ENCODE measurements at regions not wholly inside any gene's neighbourhood (a gene's known extent, or its start where the extent isn't known, plus 50 kb on each side); places are given as distances from the start of the nearest gene placed in this dataset.

DNA sequence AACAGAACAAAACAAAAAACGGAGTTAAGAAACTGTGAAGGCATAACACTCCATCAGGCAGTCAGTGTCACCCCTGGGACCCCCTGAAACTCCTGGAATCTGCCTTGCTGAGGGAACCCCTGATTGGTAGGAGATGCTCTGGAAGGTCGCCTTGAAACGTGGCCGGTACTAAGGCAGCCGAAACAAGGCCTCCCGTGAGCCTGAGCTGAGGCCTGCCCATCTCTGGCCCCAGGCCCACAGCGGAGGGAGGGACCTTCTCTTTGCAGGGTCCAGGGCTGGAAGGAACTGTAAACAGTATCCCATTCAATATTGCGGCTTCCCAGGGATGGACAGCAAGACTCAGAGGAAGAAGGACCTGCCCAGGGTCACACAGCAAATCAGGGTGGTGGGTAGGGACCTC, 155.7 kb downstream of the INHBB start:
- Histone ChIP-seq H3K4me3 (no peak overlapping the region), H3K36me3 (no peaks in the 10 kb centered on the region), H3K4me1 (peaks cover 25 to 31% of the 10 kb centered on the region in 2 donors), H3K27ac (no peak overlapping the region), H3K9me3 (no peaks in the 10 kb centered on the region), H3K27me3 (no peaks in the 10 kb centered on the region)
- in situ Hi-C loops (cut with MboI; ENCODE audit: low sequenced_read_pairs in 4 of 4), result loop anchor here in 1 of 4 donors (5.0 kb wide), 1 partner anchor 41 kb away; no protein-coding TSS in a partner anchor
- TF ChIP-seq POLR2A (IDR thresholded peaks at IDR 0.05), result no peak
- TF ChIP-seq, protein P1, sequence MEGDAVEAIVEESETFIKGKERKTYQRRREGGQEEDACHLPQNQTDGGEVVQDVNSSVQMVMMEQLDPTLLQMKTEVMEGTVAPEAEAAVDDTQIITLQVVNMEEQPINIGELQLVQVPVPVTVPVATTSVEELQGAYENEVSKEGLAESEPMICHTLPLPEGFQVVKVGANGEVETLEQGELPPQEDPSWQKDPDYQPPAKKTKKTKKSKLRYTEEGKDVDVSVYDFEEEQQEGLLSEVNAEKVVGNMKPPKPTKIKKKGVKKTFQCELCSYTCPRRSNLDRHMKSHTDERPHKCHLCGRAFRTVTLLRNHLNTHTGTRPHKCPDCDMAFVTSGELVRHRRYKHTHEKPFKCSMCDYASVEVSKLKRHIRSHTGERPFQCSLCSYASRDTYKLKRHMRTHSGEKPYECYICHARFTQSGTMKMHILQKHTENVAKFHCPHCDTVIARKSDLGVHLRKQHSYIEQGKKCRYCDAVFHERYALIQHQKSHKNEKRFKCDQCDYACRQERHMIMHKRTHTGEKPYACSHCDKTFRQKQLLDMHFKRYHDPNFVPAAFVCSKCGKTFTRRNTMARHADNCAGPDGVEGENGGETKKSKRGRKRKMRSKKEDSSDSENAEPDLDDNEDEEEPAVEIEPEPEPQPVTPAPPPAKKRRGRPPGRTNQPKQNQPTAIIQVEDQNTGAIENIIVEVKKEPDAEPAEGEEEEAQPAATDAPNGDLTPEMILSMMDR (IDR thresholded peaks at IDR 0.05 in 4 of 5, conservative IDR thresholded peaks at IDR 0.05 in 1 of 5), result no peak
- no peak for ATAC-seq
- DNase-seq, result no peak
- intact Hi-C loops (cut with DNase I; ENCODE audit: low total_unique reads), result no loop called here

DNA sequence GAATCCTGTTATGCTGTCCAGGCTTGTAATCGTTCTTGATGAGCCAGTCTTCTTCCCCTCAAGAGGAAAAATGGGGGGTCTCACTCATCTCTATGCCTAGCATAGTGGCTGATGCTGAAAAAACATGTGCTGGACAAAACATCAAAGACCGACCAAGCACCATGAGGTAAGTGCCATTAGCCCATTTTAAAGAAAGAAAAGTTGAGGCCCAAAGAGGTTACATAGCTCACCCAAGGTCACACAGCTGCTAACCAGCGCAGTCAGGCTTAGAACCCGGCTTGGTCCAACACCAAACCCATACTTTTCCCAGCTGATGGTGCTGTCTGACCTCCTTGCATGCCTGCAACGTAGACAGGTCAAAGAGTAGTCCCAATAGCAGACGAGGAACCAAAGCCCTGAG, 156.4 kb downstream of the INHBB start:
- H3K4me1 ChIP-seq, result peaks cover 25 to 31% of the 10 kb centered on the region in 2 donors
- DNase-seq (no peak), ATAC-seq (no peak)
- TF ChIP-seq, protein P1 (IDR thresholded peaks at IDR 0.05 in 4 of 5, conservative IDR thresholded peaks at IDR 0.05 in 1 of 5), result no peak
- no peak for TF ChIP-seq POLR2A (IDR thresholded peaks at IDR 0.05)
- no peak overlapping the region for H3K4me3 ChIP-seq
- H3K27ac ChIP-seq, result peak overlapping the region in 1 of 4 donors; percentile 97
- intact Hi-C loops (cut with DNase I; ENCODE audit: low total_unique reads), result no loop called here
- H3K36me3 ChIP-seq, result no peaks in the 10 kb centered on the region
- H3K9me3 ChIP-seq, result no peaks in the 10 kb centered on the region
- no peaks in the 10 kb centered on the region for H3K27me3 ChIP-seq
- in situ Hi-C loops (cut with MboI; ENCODE audit: low sequenced_read_pairs in 4 of 4), result loop anchor here in 1 of 4 donors (5.0 kb wide), 1 partner anchor 40 kb away; no protein-coding TSS in a partner anchor

DNA sequence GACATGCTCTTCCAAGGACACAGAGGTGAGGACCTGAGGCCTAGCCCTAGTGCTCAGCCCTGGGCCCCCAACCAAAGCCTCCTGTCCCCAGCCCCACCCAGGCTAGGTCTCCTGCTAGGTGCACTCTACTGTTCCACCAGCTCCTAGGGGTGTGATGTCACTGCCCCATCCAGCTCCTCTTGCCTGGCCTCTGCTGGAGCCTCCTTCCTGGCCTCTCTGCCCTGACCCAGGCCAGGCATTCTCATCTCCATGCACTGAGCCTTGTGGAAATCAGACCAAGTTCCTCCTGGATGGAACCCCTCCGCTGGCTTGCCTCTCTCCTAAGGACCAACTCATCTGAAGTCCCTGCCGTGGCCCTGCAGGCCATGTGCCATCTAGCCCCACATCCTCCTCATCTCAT, 156.8 kb downstream of the INHBB start:
- DNase-seq, result no peak
- Histone ChIP-seq H3K4me1 (peaks cover 25 to 27% of the 10 kb centered on the region in 2 donors), H3K4me3 (no peak overlapping the region), H3K27me3 (no peaks in the 10 kb centered on the region), H3K36me3 (no peaks in the 10 kb centered on the region), H3K9me3 (no peaks in the 10 kb centered on the region), H3K27ac (peak overlapping the region; percentile 92 to 97 (median 92))
- intact Hi-C loops (cut with DNase I; ENCODE audit: low total_unique reads) (no loop called here), in situ Hi-C loops (cut with MboI; ENCODE audit: low sequenced_read_pairs in 4 of 4) (loop anchor here in 1 of 4 donors (5.0 kb wide), 1 partner anchor 40 kb away; no protein-coding TSS in a partner anchor)
- TF ChIP-seq, protein P1 (IDR thresholded peaks at IDR 0.05 in 4 of 5, conservative IDR thresholded peaks at IDR 0.05 in 1 of 5), result no peak
- no peak for TF ChIP-seq POLR2A (IDR thresholded peaks at IDR 0.05)
- no peak for ATAC-seq

DNA sequence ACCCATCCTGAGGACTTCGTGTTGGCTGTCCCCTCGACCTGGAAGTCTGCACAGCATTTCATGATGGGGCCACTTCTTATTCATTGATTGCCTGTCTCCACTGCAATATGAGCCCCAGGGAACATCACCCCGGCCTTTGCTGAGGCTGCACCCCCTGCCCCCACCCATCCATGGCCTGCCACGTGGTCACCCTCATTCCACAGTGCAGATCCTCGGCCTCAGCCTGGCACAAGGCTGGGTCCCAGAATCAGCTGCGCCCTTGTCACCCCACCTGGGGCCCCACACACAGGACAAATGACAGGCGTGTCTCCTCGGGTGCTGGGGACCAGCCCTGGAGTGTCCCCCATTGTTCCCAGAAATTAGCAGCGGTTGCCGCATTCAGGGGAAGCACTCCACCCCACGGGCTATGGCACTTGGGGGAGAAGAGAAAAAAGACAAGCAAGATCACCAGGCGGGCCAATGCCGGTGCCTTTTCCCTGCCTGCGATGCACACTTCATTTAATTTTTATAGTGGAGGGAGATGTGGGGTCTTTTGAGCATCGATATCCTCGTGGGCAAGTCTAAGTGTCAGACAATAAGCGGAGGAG, 157.4 kb downstream of the INHBB start:
- Histone ChIP-seq H3K36me3 (no peaks in the 10 kb centered on the region), H3K9me3 (no peaks in the 10 kb centered on the region), H3K27ac (peak overlapping the region; percentile 92 to 97 (median 92)), H3K4me1 (peaks cover 20 to 25% of the 10 kb centered on the region in 2 donors), H3K27me3 (no peaks in the 10 kb centered on the region), H3K4me3 (peak overlapping the region in 1 of 4 donors; percentile 12)
- no peak for DNase-seq
- peak in 1 of 2 donors; percentile 0 for ATAC-seq
- peak in 1 of 2 donors; percentile 13 for TF ChIP-seq POLR2A (IDR thresholded peaks at IDR 0.05)
- TF ChIP-seq, protein P1 (IDR thresholded peaks at IDR 0.05 in 4 of 5, conservative IDR thresholded peaks at IDR 0.05 in 1 of 5), result no peak
- intact Hi-C loops (cut with DNase I; ENCODE audit: low total_unique reads) (no loop called here), in situ Hi-C loops (cut with MboI; ENCODE audit: low sequenced_read_pairs in 4 of 4) (loop anchor here in 1 of 4 donors (5.0 kb wide), 1 partner anchor 39 kb away; no protein-coding TSS in a partner anchor)
